NT2/D1 (cell line): ENCODE measurements at regions not wholly inside any gene's neighbourhood (a gene's known extent, or its start where the extent isn't known, plus 50 kb on each side); places are given as distances from the start of the nearest gene placed in this dataset.

Experiments used
- SUZ12 ChIP-seq: IDR thresholded peaks from 2 replicates; pipeline ENCODE4 v1.6.1; 2011; ENCODE audit not compliant: insufficient read length, insufficient read depth; ENCODE audit errors: extremely low read depth
- ZNF274 ChIP-seq: IDR thresholded peaks from 2 replicates; pipeline ENCODE4 v1.6.1; 2011; ENCODE audit warnings: mild to moderate bottlenecking, low read depth, low read length

GRCh38 chr6:27062755-27063154, 184.7 kb upstream of the PRSS16 start:
- TF ChIP-seq ZNF274 (no peak), SUZ12 (no peak)
